ENCODE measurements at regions not wholly inside any gene's neighbourhood (a gene's known extent, or its start where the extent isn't known, plus 50 kb on each side); places are given as distances from the start of the nearest gene placed in this dataset.

DNA sequence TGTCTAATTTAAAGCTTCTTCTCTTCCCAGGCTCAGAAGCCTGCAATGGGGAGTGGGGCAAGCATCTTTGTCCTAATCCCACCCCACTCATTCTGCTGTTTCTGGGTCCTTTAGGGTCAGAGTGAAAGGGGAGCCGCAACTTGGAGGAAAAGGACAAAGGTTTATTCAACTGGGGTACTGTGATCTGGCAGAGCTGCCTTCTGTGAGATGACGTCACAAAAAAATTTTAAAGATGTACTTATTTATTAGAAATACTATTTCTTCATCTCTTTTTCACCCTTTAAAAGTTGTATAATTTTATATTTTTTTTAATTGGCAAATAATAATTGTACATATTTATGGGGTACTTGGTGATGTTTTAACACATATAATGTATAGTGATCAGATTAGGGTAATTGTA lies 302.6 kb downstream of the TDRD3 start:
- no peak for FAIRE-seq
- TF ChIP-seq HDAC2 (IDR thresholded peaks at IDR 0.05; ENCODE audit: borderline replicate concordance in 1 of 2, low read depth in 2 of 2, low read length in 2 of 2) (no peak), ASH2L (IDR thresholded peaks at IDR 0.05; ENCODE audit: low read length) (no peak), BACH1 (IDR thresholded peaks at IDR 0.05; ENCODE audit: low read length) (no peak), CBX8 (IDR thresholded peaks at IDR 0.05; ENCODE audit: borderline replicate concordance, low read depth, low read length) (no peak), SIRT6 (IDR thresholded peaks at IDR 0.05; ENCODE audit: low read length) (no peak), ZNF274 (IDR thresholded peaks at IDR 0.05; ENCODE audit: borderline replicate concordance, extremely low read depth, low read length) (no peak), TBP (IDR thresholded peaks at IDR 0.05; ENCODE audit: low read depth, low read length) (no peak)
- TF ChIP-seq, protein P1, sequence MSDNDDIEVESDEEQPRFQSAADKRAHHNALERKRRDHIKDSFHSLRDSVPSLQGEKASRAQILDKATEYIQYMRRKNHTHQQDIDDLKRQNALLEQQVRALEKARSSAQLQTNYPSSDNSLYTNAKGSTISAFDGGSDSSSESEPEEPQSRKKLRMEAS (IDR thresholded peaks at IDR 0.05) = no peak

More for the DNA sequence above, 302.6 kb downstream of the TDRD3 start:
- peaks cover 0 to 1% (median 0%) of the 10 kb centered on the region in 4 experiments; a peak in 1 of 7 replicates for H3K27me3 ChIP-seq (replicated peaks in 1 of 4; ENCODE audit: control insufficient read depth in 3 of 4, extremely low read depth in 1 of 4, insufficient read depth in 3 of 4, low read length in 3 of 4)
- no peak overlapping the region for H3K18ac ChIP-seq (ENCODE audit: extremely low read depth, low read length)
- no peak overlapping the region for H3K14ac ChIP-seq (ENCODE audit: insufficient read length)
- no peak overlapping the region for H3K4me2 ChIP-seq (ENCODE audit: insufficient read depth in 1 of 2, low read depth in 2 of 2, low read length in 2 of 2)
- no peak overlapping the region for H4K8ac ChIP-seq (ENCODE audit: extremely low read depth, insufficient read depth, low read length)
- CTCF ChIA-PET (ENCODE audit: partially characterized antibody) = interaction anchor here (0.7 to 2.8 kb wide), 3 partner anchors 8 to 72 kb away, joined by 3 to 6 read pairs (median 5); no protein-coding TSS in a partner anchor
- no peaks in the 10 kb centered on the region for H3K36me3 ChIP-seq (ENCODE audit: control insufficient read depth in 2 of 4, insufficient read depth in 4 of 4, low read length in 3 of 4)
- H2AK5ac ChIP-seq (ENCODE audit: low read depth, low read length) = no peak overlapping the region
- no peak overlapping the region for H3K23ac ChIP-seq (ENCODE audit: insufficient read length)
- H2BK120ac ChIP-seq (replicated peaks; ENCODE audit: low read depth, low read length) = no peak overlapping the region
- no peak overlapping the region for H3K56ac ChIP-seq (replicated peaks; ENCODE audit: insufficient read length, low read depth, low read length)
- H2BK5ac ChIP-seq (ENCODE audit: low read depth, low read length) = no peak overlapping the region
- no peaks in the 10 kb centered on the region for H3K79me1 ChIP-seq (ENCODE audit: low read depth, low read length)
- no peak overlapping the region for H4K91ac ChIP-seq (replicated peaks; ENCODE audit: insufficient read length, low read length)
- no peak overlapping the region for H2AFZ ChIP-seq (ENCODE audit: low read length)
- no peaks in the 10 kb centered on the region for H3K9me3 ChIP-seq (ENCODE audit: insufficient read depth in 2 of 2, low read depth in 1 of 2, low read length in 1 of 2)
- H3K4me3 ChIP-seq (ENCODE audit: extremely low read depth in 1 of 4, insufficient read depth in 2 of 4, low read depth in 3 of 4, low read length in 4 of 4) = no peak overlapping the region
- peaks cover 0 to 7% (median 0%) of the 10 kb centered on the region in 4 experiments; a peak in 3 of 7 replicates for H3K4me1 ChIP-seq (replicated peaks in 1 of 4; ENCODE audit: control insufficient read depth in 3 of 4, insufficient read depth in 4 of 4, low read length in 3 of 4)
- H2BK20ac ChIP-seq (ENCODE audit: low read length) = no peak overlapping the region
- H3K4ac ChIP-seq (replicated peaks; ENCODE audit: insufficient read length, low read depth, low read length) = no peak overlapping the region
- H2BK15ac ChIP-seq (ENCODE audit: low read length) = no peak overlapping the region
- H3K27ac ChIP-seq (ENCODE audit: low read depth, low read length) = no peak overlapping the region
- no peak for DNase-seq (ENCODE audit: low read depth in 1 of 2, low spot score in 2 of 2)
- no peak overlapping the region for H2BK12ac ChIP-seq (ENCODE audit: low read depth, low read length)
- 85% methylated on average over 2 of the region's 2 CpGs; no CpG with 5 or more reads in 1 of the 2 experiments for WGBS, 2 experiments (ENCODE audit: extremely low coverage in 1 of 2, insufficient coverage in 1 of 2, insufficient read length in 1 of 2, insufficient replicate concordance in 2 of 2, low coverage in 1 of 2, low lambda C conversion rate in 2 of 2, missing lambda C conversion rate in 1 of 2)
- no peak overlapping the region for H3K9ac ChIP-seq (replicated peaks in 1 of 4; ENCODE audit: extremely low read depth in 1 of 4, low read depth in 3 of 4, low read length in 3 of 4)
- H4K5ac ChIP-seq (ENCODE audit: insufficient read length, low read depth, low read length) = no peak overlapping the region
- no peaks in the 10 kb centered on the region for H3K23me2 ChIP-seq (ENCODE audit: low read depth, low read length)
- H3K79me2 ChIP-seq (ENCODE audit: control insufficient read depth in 1 of 2, insufficient read depth in 2 of 2, low read length in 2 of 2) = no peaks in the 10 kb centered on the region
- POLR2A ChIA-PET (ENCODE audit: partially characterized antibody) = no interaction called here
- no peaks in the 10 kb centered on the region for H4K20me1 ChIP-seq (replicated peaks in 1 of 2; ENCODE audit: control insufficient read depth in 1 of 2, insufficient read depth in 2 of 2, low read length in 2 of 2)
